NB4 (cell line): ENCODE measurements at regions not wholly inside any gene's neighbourhood (a gene's known extent, or its start where the extent isn't known, plus 50 kb on each side); places are given as distances from the start of the nearest gene placed in this dataset.

Source experiments
- DNase-seq: peaks from one replicate; pipeline ENCODE4 v3.0.0; 2010; ENCODE audit warnings: low read depth
- H3K4me3 ChIP-seq: one replicate; pipeline ENCODE4 v1.5.1; 2011; ENCODE audit warnings: mild to moderate bottlenecking, low read depth, low read length, moderate library complexity
- CTCF ChIP-seq: IDR thresholded peaks from one replicate; pipeline ENCODE4 v1.5.1; 2012; ENCODE audit warnings: low read depth, low read length
- MYC ChIP-seq: IDR thresholded peaks from 2 replicates; pipeline ENCODE4 v1.6.1; 2011; ENCODE audit warnings: low read depth, low read length
- POLR2A ChIP-seq: IDR thresholded peaks from 2 replicates; pipeline ENCODE4 v1.6.1; 2011; ENCODE audit warnings: mild to moderate bottlenecking; ENCODE audit not compliant: insufficient read length; ENCODE audit errors: extremely low read depth
- TF ChIP-seq, protein P1 (sequence below): IDR thresholded peaks from 2 replicates; pipeline ENCODE4 v1.6.1; 2011; ENCODE audit warnings: low read depth, low read length

DNA sequence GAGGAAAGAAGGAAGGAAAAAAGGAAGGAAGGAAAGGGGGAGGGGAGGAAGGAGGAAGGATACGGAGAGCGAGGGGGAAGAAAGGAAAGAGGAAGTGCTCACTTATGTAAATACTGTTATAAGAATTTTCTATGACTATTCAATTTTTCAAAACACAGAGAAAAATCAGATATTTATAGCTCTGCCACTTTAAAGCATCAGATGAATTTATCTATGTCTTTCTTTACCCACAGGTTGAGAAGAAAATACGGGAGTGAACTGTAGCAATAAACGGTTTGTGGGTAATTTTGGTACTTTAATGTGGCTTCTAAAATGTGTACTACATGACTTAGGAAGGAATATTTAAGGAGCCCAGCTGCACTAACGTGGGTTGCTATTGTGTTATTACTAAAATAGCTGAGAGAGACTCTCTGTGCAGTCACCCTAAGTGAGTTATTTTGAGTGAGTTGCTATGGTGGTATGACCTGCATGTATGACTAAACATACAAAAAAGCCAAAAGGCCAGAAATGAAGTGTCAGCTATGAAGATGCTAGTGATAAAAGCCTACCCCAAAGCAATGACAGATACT is 225.5 kb downstream of the SOD2 start:
- no peak overlapping the region for H3K4me3 ChIP-seq
- TF ChIP-seq, protein P1, sequence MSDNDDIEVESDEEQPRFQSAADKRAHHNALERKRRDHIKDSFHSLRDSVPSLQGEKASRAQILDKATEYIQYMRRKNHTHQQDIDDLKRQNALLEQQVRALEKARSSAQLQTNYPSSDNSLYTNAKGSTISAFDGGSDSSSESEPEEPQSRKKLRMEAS = no peak
- TF ChIP-seq POLR2A (no peak), CTCF (no peak), MYC (no peak)
- no peak for DNase-seq

GRCh38 chr6:159466926-159467325 is 226.1 kb downstream of the SOD2 start:
- TF ChIP-seq MYC (no peak), POLR2A (no peak), CTCF (no peak)
- TF ChIP-seq, protein P1 = no peak
- H3K4me3 ChIP-seq = no peak overlapping the region
- no peak for DNase-seq

DNA sequence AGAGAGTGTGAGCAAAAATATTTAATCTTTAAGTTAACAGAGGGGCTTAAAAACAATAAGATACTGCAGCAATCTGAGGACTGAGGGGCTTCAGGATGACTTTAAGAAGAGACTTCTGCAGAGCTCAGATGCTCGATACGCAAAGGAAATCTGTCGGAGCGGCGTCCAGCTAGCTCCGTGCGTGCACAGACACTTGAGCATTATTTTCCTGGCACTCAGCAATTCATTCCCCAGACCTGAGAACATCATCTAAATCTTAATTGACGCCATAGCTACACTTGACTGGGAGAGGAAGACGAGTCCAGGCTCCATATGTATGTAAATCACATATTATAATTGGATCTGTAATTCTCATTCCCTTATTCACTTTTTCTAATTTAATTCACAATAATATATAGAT is 228.2 kb downstream of the SOD2 start:
- DNase-seq = no peak
- TF ChIP-seq POLR2A (no peak), CTCF (no peak), MYC (no peak)
- TF ChIP-seq, protein P1 = no peak
- H3K4me3 ChIP-seq = no peak overlapping the region

- peak; percentile 30 for TF ChIP-seq CTCF
- no peak for TF ChIP-seq POLR2A
- no peak overlapping the region for H3K4me3 ChIP-seq
- peak; percentile 52 for DNase-seq
These were observed 229.8 kb downstream of the SOD2 start for GRCh38 chr6:159463119-159463829.

DNA sequence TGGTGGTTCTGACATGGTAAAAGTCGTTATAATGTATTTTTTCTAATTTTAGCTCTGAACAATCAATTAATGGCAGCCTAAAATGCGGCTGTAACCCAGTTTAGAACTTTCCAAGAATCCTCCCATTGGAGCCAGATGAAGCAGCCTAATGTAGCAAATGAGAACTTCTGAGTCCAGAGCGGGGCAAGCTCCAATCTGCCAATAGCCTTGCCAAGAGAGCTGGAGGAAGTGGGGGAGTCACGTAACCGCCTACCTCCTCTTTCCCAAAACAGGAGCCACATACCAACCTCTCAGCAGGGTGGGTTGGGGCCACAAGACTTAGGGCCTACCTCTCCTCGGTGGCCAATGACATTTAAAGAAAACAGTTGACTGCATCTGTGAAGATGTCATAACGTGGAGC is 230.6 kb downstream of the SOD2 start:
- no peak overlapping the region for H3K4me3 ChIP-seq
- no peak for DNase-seq
- TF ChIP-seq CTCF = no peak
- TF ChIP-seq POLR2A = no peak
- TF ChIP-seq, protein P1 = no peak
- no peak for TF ChIP-seq MYC

DNA sequence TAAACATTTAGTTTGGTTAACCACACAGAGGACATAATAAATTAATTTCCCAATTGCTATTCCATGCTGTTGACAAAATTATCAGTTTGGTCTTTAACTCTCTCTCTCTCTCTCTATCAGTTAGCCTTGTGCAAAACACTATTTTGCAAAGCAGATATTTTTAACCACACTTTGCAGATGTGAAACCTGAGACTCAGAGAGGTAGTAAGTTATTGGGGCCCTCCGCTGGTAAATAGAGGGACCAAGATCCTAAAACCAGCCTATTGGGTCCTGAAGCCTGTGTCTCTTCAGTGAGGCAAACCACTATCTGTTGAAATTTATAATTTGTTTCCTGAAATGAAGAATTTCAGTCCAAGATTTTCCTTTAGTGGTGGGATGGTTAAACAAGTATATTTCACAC is 231.0 kb downstream of the SOD2 start:
- DNase-seq = no peak
- no peak overlapping the region for H3K4me3 ChIP-seq
- no peak for TF ChIP-seq POLR2A
- TF ChIP-seq MYC = no peak
- TF ChIP-seq, protein P1 = no peak
- no peak for TF ChIP-seq CTCF
